GM21447 (cell line): ENCODE measurements at regions not wholly inside any gene's neighbourhood (a gene's known extent, or its start where the extent isn't known, plus 50 kb on each side); places are given as distances from the start of the nearest gene placed in this dataset.

Experiments used
- ATAC-seq: cut with Tn5 transposase; IDR thresholded peaks from one replicate; pipeline ENCODE4 v1.9.1; 2021; ENCODE audit not compliant: unreplicated experiment

DNA sequence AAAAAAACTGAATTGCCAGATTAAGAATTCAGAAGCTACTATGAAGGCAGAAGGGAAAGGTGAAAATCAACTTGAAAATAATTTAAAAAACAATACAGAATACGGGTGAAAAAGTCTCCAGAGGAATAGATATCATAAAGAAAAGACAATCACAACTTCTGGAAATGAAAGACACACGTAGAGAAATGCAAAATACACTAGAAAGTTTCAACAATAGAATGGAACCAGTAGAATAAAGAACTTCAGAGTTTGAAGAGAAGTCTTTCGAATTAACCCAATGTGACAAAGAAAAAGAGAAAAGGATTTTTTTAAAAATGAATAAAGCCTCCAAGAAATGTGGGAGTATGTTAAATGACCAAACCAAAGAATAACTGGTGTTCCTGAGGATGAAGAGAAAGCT, 263.8 kb upstream of the FAT3 start:
- ATAC-seq = no peak

DNA sequence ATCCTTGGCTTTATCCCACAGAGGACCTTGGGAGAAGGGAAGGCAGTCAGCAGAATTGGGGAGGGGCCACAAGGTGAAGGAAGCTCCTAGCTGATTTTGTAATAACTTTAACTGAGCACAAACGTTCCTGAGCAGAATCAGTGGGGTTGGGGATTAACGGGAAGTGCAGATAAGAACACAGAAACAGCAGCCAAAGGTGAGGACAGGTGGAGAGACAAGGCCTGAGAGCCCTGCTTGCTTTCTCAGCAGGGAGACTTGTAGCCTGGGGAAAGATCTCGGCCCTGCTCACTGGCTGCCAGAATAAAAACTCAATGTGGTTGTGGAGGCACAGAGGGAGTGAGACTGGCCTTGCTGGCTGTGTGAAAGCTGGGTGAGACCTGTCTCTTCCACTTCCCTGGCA, 265.2 kb upstream of the FAT3 start:
- ATAC-seq = no peak

DNA sequence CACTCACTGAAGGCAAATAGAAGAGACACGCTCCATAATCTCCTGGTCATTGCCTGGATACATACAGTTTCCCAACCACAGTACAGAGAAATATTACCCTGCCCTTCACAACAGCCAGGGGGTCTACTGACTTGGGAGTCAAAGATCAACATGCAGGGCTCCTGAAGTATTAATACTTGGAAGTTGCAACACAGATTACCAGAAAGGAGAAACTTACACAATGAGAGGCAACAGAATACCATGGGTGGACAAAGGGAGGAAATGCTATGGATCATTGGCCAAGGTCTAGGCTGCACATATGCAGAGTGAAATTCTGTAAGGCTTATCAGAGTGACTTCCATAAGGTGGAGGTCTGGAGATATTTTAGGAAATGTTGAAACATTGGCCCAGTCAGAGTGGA, 267.9 kb upstream of the FAT3 start:
- ATAC-seq = no peak

DNA sequence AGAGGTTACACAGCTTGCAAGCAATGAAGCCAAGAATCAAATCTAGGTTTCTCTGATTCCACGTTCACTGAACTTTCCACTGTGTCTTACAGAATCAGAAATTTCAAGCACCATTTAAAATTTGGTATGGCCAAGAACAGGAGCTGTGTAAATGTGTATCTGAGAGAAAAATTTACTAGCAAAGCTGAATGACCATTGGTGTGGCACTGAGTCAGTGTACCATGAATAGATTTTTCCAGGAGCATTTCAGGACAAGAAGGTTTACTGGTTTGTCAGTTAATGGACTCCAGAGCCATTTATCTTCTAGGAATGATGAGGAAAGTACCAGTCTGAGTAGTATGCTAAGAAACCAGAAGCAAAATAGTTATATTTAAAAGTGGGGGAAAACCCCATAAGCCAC, 269.4 kb upstream of the FAT3 start:
- no peak for ATAC-seq

DNA sequence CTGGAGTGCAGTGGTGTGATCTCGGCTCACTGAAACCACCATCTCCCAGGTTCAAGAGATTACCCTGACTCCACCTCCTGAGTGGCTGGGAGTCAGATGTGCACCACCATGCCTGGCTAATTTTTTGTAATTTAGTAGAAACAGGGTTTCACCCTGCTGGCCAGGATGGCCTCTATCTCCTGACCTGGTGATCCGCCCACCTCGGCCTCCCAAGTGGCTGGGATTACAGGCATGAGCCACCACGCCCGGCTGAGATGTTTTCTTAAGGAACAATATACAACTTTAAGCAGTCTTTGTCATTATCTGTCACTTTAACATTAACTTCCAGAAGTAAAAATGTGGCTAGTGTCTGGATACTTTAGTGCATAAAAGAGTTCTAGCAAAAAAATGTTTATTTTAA, 272.6 kb upstream of the FAT3 start:
- ATAC-seq = no peak

DNA sequence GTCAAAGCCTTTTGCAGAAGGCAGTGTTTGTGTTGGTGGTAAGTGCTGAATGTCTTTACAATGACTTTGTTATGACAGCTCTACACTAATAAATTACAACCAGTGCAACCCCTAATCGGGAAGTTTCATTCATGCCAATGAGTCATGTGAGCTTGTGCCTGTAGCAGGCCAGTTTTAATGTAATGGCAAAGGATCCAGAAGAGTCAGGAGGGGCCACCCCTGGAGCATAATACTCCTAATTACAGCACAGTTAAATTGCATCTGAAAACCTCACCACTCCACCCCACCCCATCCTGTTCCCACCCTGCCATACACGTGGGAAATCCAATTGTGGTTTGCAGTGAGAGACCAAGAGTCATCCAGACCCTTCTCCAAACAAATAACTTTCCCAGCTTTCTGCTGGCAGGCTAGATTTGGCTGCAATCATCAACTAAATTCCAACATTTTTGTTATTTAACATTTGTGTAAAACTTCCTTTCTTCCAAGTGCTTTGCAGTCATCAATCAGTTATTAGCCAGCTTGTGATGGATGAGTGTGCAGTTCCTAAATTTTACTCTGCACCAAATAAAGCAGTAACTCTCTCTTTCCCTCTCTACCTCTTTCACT, 277.3 kb upstream of the FAT3 start:
- ATAC-seq = no peak

DNA sequence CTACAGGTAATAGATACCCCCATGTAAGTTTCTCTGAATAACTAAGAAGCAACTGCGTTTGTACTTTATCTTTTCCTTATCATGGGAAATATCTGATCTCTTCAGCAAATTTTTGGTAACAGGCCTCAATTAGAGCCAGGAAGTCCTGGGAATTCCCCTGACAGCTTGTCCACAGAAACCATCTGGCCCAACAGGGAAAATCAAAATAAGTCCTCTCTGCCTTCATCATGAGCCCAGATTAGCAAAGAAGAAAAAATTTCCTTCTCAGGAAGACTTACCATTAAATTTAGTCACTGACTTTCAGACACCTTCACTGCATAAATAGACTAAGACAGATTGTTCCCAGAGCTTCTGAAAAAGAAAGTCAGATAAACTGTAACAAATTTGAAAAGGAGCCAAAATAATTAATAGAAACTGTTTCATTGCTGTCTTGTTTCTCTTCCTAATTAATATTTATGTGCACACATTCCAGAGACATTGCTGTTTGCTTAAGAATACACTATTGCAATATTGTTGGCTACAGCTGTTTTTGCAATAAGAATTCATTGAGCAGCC, 278.1 kb upstream of the FAT3 start:
- ATAC-seq = no peak

DNA sequence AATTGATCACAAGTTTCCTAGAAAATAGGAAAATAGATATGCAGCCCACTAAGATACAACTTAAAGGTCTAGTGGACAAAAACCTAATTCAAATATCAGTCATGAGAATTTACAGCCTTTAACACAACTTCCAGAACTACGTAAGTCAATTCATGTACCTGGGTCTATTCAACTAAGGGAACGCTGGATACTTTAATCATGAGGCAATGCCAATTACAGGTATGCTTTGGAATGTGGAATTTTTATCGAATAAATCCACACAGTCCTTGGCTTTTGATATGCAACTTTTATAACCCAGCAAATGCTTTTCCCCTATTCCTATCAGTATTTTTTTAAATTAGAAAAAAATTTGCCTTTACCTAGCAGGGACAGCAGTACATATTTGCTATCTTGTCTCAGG, 289.5 kb upstream of the FAT3 start:
- no peak for ATAC-seq

DNA sequence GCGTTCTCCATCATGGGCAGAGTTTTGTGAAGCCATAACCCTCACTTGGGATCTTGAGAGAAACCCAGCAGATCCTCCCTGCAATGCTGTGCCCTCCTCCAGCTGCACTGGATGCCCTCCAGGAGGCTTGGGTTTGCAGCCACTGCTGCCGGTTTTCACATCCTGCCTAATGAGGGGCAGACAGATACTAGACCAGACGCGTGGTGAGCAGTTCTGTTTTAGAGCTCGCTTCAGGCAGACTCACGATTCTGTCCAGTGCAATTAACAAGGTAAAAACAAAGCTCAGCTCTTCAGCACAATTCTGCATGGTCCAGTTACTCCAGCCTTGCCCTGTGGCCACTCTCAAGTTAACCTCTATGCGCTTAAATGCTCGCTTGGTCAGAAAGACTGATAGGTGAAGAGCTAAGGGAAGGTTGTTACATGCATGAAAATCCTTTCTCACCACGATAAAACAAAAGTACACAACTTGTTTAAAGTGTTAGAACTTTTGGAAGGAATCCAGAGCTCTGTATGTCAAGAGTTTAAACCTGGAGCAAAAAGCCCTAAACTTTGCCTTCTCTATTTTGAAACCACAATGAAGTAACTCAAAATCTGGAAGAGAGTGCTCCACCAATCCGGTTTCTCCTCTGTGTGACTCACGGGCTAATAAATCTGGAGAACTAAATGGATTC, 292.3 kb upstream of the FAT3 start:
- ATAC-seq = no peak

DNA sequence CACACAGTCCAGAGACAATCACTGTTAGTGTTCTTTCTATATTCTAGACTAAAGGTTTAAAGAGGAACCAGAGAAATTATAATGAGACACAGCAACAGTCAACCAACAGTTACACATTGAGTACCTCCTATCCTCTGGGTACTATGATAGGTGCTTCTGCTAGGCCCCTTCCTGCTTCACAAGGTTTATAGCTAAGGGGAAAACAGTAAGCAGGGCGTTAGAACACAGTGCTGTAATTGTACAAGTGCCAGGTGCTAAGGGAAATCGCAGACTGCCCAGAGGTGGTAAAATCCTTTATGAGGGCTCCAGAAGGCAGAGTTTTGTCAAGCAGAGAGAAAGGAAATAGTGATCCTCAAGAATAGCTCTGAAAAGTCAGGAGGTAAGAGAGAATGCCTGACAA, 297.2 kb upstream of the FAT3 start:
- ATAC-seq = no peak

DNA sequence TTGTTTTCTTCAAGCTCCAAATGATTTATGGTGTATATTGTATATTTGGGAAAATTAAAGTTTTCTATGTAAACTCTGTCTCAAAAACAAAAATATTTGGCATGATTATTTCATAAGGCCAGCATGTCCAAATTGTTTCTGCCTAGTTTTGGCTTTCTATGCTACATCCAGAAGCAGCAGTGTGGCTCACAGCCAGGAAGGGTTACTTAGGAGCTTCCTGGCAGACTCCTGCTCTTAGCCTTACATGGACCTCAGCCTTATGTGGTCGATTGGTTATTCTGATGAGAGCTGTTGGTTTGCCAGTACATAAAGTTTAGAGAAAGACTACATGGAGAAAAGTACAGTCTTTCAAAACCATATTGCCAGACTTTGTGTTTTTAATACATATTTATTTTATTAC, 297.7 kb upstream of the FAT3 start:
- no peak for ATAC-seq

DNA sequence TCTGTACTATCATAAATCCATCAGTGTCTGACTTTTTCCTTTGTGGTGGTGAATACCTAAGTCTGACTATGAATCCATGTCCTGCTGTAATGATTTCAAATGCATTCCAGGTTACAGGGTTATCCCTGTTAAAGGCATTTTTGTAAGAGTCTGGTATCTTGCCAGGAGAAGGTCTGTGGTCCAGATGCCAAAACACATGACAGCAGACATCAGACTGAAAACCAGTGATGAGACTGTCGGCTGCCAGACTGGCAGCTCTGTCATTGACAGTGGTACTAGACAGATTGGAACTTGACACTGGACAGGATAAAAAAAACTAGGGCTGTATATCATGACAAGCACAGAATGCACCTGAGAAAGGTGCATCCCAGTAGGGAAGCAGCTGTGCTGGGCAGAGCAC, 301.8 kb upstream of the FAT3 start:
- no peak for ATAC-seq

DNA sequence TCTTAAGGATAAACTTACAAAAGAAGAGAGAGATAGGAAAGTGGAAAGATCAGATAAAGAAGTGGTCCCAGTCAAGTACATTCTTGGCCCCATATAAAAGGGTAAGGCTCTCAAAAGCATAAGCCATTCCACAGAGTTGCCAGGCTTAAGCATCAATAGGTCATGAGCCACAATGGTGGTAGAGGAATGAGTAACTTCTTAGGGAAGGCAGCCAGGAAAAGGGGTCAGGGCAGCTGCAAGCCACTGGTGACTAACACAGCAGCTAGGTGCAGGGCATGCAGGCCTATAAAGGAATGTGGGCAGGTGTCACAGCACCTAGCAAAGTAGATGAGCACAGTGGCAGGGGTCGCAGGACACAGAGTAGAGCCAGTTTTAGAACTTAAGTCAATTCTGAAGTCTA, 302.6 kb upstream of the FAT3 start:
- ATAC-seq = no peak

DNA sequence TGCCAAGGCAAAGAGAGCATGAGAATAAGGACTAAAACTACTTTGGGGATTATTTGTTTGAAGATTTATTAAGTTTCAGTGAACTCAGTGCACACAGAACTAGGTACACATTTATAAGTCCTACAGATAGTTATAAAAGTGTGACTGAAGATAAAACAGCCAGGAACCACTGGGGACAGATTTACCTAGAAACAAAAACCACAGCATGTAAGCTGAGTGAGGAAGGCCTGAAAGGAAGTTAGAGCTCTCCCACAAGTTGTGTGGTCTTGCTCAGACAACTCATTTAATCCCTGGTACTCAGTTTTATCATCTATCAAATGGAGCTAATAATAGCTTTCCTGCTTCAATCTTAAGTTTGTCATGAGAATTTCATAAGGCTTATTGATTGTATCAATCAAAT, 311.2 kb upstream of the FAT3 start:
- no peak for ATAC-seq

DNA sequence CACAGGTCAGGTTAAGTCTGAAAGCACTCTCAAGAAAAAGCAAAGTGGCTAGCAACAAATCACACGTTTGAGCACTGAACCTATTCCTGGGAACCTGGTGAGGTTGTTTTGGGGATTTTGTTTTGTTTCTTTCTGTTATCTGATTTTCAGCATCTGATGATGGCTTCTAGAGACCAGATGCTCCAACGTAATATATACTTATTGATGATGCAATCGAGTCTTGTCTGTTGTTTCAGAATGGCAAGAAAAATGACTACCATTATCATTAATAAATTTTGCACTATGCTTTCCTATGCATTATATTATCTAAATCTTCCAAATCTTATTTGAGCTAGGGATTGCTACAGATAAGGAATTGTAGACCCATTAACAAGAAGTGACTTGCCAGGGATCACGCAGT, 312.3 kb upstream of the FAT3 start:
- no peak for ATAC-seq

DNA sequence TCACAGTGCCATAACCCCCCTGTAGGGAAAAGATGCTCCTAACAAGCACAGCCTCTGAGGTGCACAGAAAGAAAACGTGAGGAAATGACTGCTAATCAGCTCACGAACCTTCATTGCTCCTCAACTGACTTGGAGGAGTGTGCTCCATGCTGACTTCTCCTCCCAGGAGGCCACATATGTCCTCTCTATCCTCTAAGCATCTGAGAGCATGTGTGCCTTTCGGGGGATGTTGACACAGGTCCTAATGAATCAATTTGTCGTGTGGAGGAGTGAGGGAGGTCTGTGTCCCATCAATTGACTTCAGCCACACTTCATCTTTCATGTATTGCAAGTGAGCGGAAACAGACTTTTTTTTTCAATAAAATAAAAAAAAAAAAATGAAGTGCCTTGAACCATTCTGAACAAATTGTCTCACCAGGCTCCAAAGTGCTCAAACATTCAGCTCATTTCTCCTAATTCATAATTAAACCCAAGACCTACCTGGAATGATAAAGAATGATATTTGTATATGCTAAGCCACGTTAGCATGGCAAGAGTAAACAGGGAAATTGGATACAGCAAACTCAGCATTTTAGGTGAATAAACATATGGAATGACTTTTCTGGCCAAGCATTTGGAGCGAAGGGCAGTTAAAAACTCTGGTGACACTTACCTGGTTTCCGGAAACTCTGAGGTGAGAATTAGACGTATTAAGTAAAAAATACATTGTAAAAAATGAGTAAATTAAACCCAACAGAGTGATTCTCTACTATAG, 317.6 kb upstream of the FAT3 start:
- no peak for ATAC-seq

DNA sequence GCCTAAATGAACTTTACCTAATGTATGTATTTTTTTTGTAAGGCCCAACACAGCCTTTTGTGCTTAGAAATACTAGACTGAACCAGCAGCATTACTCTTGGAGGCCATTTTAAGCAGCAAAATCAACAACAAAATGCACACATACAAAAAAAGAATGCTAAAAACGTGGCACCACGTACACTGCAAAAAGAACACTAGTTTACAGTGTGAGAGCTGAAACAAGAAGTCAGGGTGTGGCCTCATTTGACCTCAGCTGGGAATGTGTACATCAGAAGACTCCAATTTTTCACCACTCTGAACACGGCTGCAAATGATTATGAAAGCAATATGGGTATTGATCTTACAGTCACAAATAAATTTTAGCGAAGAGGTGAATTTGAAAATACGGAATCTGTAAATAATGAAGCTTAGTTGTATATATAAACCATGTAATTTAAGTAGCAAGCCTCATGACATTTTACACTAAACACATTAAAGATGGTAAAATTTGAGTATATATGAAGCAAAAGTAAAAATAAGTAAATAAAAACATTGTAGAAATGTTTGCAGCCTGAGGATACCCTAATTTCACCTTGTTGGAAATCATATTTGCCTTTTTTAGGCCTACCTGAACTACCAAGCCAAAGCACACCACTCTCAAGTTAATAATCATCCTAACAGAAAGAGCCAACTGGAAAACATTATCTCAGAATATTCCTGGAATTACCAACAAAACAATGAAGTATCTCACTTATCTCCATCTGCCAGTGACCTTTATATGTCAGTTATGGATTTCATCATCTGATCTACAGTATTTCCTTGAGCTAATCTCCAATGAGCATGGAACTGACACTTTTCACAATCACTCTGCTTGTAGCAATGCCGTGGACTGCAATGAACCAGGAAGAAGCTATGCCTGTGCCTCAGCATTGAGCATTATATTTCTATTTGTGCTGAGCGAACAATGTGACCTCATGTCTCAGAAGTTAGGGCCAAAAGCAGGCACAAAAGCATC, 319.5 kb upstream of the FAT3 start:
- no peak for ATAC-seq

DNA sequence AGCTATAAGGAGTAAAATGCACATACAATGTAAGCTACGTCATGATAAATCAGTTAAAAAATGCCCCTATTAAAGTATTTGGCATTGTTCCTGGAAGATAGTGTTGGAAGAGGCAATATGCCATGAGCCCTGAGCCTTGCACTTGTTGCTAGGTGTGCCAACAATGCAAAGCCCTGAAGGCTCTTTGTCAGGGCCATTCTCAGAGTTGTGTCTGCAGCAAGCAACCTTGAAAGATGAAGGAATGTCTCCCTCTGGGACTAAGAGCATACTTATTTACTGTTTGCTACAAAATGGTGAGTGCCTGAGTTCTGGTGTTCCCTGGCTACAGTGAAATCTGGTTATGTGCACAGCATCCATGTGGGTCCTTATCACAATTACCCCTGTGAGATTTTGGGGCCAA, 322.3 kb upstream of the FAT3 start:
- ATAC-seq = no peak

DNA sequence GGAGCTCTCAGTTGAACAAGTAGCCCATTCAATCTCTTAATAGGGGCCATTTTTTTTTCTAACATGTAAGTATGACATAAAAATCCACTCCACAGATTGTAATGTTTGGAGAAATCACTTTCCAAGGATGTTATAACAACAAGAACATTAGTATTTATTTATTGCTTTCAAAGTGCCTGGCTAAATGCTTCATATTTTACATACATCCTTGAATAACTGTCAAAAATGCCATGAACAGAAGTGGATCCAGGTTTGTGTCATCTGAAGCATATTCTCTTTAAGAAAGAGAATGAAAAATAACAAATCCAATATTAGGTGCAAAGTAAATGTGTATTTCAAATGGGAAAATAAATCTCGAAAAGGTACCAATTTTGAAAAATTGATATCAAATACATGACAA, 344.0 kb upstream of the FAT3 start:
- no peak for ATAC-seq

DNA sequence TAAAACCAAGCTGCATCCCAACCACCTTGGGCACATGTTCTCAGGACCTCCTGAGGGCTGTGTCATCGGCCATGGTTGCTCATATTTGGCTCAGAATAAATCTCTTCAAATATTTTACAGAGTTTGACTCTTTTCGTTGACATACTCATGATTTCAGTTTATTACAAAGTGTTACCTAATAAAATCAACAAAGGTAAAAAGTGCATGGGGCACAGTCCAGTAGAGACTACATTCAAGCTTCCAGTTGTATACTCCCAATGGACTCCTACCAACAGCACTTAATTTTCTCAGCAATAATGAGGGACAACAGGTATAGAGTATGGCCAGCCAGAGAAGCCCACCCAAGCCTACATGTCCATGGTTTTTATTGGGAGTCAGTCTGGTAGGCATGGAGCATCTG, 347.9 kb upstream of the FAT3 start:
- no peak for ATAC-seq

DNA sequence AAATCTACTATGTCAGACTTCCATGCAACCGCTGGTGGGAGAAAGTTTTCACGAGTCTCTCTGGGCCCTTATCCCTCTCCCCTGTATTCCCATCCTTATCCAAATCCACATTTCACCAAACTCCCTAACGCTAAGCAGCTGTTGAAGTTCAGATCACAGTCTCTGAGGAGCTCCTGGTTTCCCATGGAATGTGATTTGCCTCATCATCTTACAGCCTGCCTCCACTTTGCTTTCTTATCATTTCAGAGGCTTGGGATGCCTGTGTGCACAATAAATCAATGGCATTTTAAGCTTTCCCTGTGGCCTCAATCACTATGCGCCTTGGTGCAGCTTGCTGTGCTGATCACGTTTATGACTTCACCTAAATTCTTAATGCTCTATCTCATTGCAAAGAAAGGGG, 352.4 kb upstream of the FAT3 start:
- ATAC-seq = no peak
